ENCODE measurements at regions not wholly inside any gene's neighbourhood (a gene's known extent, or its start where the extent isn't known, plus 50 kb on each side); places are given as distances from the start of the nearest gene placed in this dataset.

GRCh38 chr13:53783471-53783870 lies 754.9 kb downstream of the OLFM4 start:
- TF ChIP-seq ZFX (IDR thresholded peaks at IDR 0.05): no peak
- no peak overlapping the region for H3K27ac ChIP-seq

- no peak overlapping the region for H3K27ac ChIP-seq
- TF ChIP-seq CTCF (conservative IDR thresholded peaks at IDR 0.05) (no peak), ZFX (IDR thresholded peaks at IDR 0.05) (no peak)
These were observed 759.7 kb downstream of the OLFM4 start for GRCh38 chr13:53788286-53788685.

GRCh38 chr13:53800011-53800410 lies 771.4 kb downstream of the OLFM4 start:
- H3K27ac ChIP-seq: no peak overlapping the region
- no peak for TF ChIP-seq CTCF (conservative IDR thresholded peaks at IDR 0.05)
- TF ChIP-seq ZFX (IDR thresholded peaks at IDR 0.05): no peak

GRCh38 chr13:53807251-53807834 lies 778.7 kb downstream of the OLFM4 start:
- H3K27ac ChIP-seq: no peak overlapping the region
- TF ChIP-seq ZFX (IDR thresholded peaks at IDR 0.05) (no peak), CTCF (conservative IDR thresholded peaks at IDR 0.05) (no peak)

- no peak for TF ChIP-seq ZFX (IDR thresholded peaks at IDR 0.05)
- no peak for TF ChIP-seq CTCF (conservative IDR thresholded peaks at IDR 0.05)
- H3K27ac ChIP-seq: no peak overlapping the region
These were observed 793.0 kb downstream of the OLFM4 start for GRCh38 chr13:53821632-53822031.

GRCh38 chr13:53822136-53822535 lies 793.5 kb downstream of the OLFM4 start:
- no peak overlapping the region for H3K27ac ChIP-seq
- no peak for TF ChIP-seq ZFX (IDR thresholded peaks at IDR 0.05)
- no peak for TF ChIP-seq CTCF (conservative IDR thresholded peaks at IDR 0.05)

GRCh38 chr13:53839461-53839860 lies 810.8 kb downstream of the OLFM4 start:
- TF ChIP-seq CTCF (conservative IDR thresholded peaks at IDR 0.05) (no peak), ZFX (IDR thresholded peaks at IDR 0.05) (no peak)
- H3K27ac ChIP-seq: no peak overlapping the region

- TF ChIP-seq ZFX (IDR thresholded peaks at IDR 0.05): no peak
- no peak for TF ChIP-seq CTCF (conservative IDR thresholded peaks at IDR 0.05)
These were observed 816.0 kb downstream of the OLFM4 start for GRCh38 chr13:53844473-53845146.

More at GRCh38 chr13:53844473-53845146, 816.0 kb downstream of the OLFM4 start:
- no peak overlapping the region for H3K27ac ChIP-seq
